Kidney (tissue), 13 donors: ENCODE measurements at regions not wholly inside any gene's neighbourhood (a gene's known extent, or its start where the extent isn't known, plus 50 kb on each side); places are given as distances from the start of the nearest gene placed in this dataset.

ENCODE experiments used
- DNase-seq, 5 donors: peaks; one replicate each; pipeline ENCODE4 v3.0.0-alpha.2; 2013 to 2020
- FAIRE-seq: peaks from 2 replicates; lab custom pipeline; 2012; peaks lifted over from hg19 to GRCh38; lab: Jason Lieb, UNC
- H3K27ac ChIP-seq, 2 donors: one replicate each; pipeline ENCODE4 v1.7.0; 2013; ENCODE audit warnings: low read depth in 2 of 2, low read length in 2 of 2, inconsistent platforms in 1 of 2
- H3K27me3 ChIP-seq: one replicate; pipeline ENCODE4 v1.7.1; 2013; ENCODE audit warnings: low read length, inconsistent platforms; ENCODE audit not compliant: control insufficient read depth, insufficient read depth
- H3K36me3 ChIP-seq, 3 donors: one replicate each; pipeline versions ENCODE4 v1.7.0 to v1.7.1; 2013; ENCODE audit warnings: low read length in 3 of 3, control low read depth in 1 of 3, inconsistent platforms in 1 of 3; ENCODE audit not compliant: insufficient read depth in 3 of 3, control insufficient read depth in 2 of 3
- H3K4me1 ChIP-seq, 3 donors: one replicate each; pipeline versions ENCODE4 v1.7.0 to v1.7.1; 2013; ENCODE audit warnings: low read length in 3 of 3, inconsistent platforms in 1 of 3, low read depth in 1 of 3; ENCODE audit not compliant: control insufficient read depth in 2 of 3, insufficient read depth in 2 of 3
- H3K4me3 ChIP-seq, 3 donors: one replicate each; pipeline versions ENCODE4 v1.7.0 to v1.8.1; 2013; ENCODE audit warnings: low read length in 3 of 3, control low read depth in 1 of 3, inconsistent platforms in 1 of 3
- H3K9ac ChIP-seq, 3 donors: one replicate each; pipeline versions ENCODE4 v1.7.0 to v1.7.1; 2013; ENCODE audit warnings: low read length in 3 of 3, control low read depth in 1 of 3, inconsistent platforms in 1 of 3
- H3K9me3 ChIP-seq, 3 donors: one replicate each; pipeline versions ENCODE4 v1.7.0 to v1.7.1; 2013; ENCODE audit warnings: low read length in 3 of 3, control low read depth in 1 of 3, inconsistent platforms in 1 of 3; ENCODE audit not compliant: control insufficient read depth in 2 of 3, insufficient read depth in 1 of 3
- CTCF ChIP-seq: IDR thresholded peaks from 3 replicates; pipeline ENCODE4 v1.5.1; 2012; ENCODE audit warnings: mild to moderate bottlenecking, moderate library complexity, borderline replicate concordance; ENCODE audit not compliant: insufficient read depth; ENCODE audit errors: extremely low read depth
- intact Hi-C: fragments of 100-400 bp; cut with DNase I; formaldehyde crosslinking; loops from one replicate; pipeline ENCODE4 v1.11.1; 2022
- donor health status: control.
- donor health status: control.
- donor health status: control.
- donor health status: control.
- donor health status: control.
- donor health status: DM: yes; HTN: yes; CAD: no.
- donor health status: Normal renal cell carcinoma (clear cell type).

- H3K9me3 ChIP-seq, result no peaks in the 10 kb centered on the region
- no peak overlapping the region for H3K4me3 ChIP-seq
- H3K9ac ChIP-seq, result no peak overlapping the region
- H3K27ac ChIP-seq, result no peak overlapping the region
- intact Hi-C loops, result no loop called here
- TF ChIP-seq CTCF, result no peak
- H3K27me3 ChIP-seq, result peaks cover 2% of the 10 kb centered on the region
- no peak for FAIRE-seq
- H3K36me3 ChIP-seq, result no peaks in the 10 kb centered on the region
- H3K4me1 ChIP-seq, result no peaks in the 10 kb centered on the region
- no peak for DNase-seq
Observed at GRCh38 chr17:72208832-72209231, 88.0 kb downstream of the SOX9 start.

- no peak overlapping the region for H3K27ac ChIP-seq
- FAIRE-seq, result no peak
Observed at GRCh38 chr17:72212041-72212440, 91.2 kb downstream of the SOX9 start.

GRCh38 chr17:72215490-72215889 is 94.7 kb downstream of the SOX9 start:
- Histone ChIP-seq H3K27me3 (peaks cover 7% of the 10 kb centered on the region), H3K27ac (no peak overlapping the region), H3K4me3 (no peak overlapping the region), H3K4me1 (no peaks in the 10 kb centered on the region), H3K9me3 (peaks cover 0 to 2% (median 0%) of the 10 kb centered on the region in 3 donors), H3K36me3 (no peaks in the 10 kb centered on the region), H3K9ac (no peak overlapping the region)
- FAIRE-seq, result no peak
- DNase-seq, result no peak
- TF ChIP-seq CTCF, result no peak
- intact Hi-C loops, result no loop called here

More at GRCh38 chr17:72212041-72212440, 91.2 kb downstream of the SOX9 start:
- Histone ChIP-seq H3K36me3 (no peaks in the 10 kb centered on the region), H3K4me3 (no peak overlapping the region), H3K9ac (no peak overlapping the region), H3K27me3 (no peaks in the 10 kb centered on the region), H3K9me3 (peaks cover 0 to 2% (median 0%) of the 10 kb centered on the region in 3 donors), H3K4me1 (no peaks in the 10 kb centered on the region)
- intact Hi-C loops, result no loop called here
- DNase-seq, result no peak
- TF ChIP-seq CTCF, result no peak

GRCh38 chr17:72215928-72216327 is 95.1 kb downstream of the SOX9 start:
- Histone ChIP-seq H3K27me3 (peaks cover 8% of the 10 kb centered on the region), H3K4me3 (no peak overlapping the region), H3K36me3 (no peaks in the 10 kb centered on the region), H3K4me1 (no peaks in the 10 kb centered on the region), H3K9me3 (peaks cover 0 to 2% (median 0%) of the 10 kb centered on the region in 3 donors), H3K27ac (no peak overlapping the region), H3K9ac (no peak overlapping the region)
- intact Hi-C loops, result no loop called here
- DNase-seq (no peak), FAIRE-seq (no peak)
- TF ChIP-seq CTCF, result no peak
